ENCODE measurements at regions not wholly inside any gene's neighbourhood (a gene's known extent, or its start where the extent isn't known, plus 50 kb on each side); places are given as distances from the start of the nearest gene placed in this dataset.

DNA sequence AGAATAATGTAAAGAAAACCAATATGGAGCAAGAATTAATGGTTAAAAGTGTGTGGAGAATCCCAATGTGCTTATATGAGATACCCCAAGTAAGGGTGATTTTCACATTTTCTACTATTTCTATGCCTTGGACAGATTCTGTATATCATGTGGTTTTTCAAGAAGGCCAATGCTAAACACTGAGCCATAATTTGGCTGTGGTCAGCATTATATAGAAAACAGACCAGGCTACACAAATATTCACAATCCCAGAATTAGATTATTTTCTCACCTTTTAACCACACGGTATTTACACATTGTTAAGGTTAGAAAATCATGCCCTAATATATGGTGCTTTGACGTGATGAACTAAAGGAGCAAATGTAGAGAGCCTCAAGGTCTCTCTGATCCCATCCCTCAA lies 277.4 kb upstream of the LRATD1 start (continued):
- TF ChIP-seq, protein P1, sequence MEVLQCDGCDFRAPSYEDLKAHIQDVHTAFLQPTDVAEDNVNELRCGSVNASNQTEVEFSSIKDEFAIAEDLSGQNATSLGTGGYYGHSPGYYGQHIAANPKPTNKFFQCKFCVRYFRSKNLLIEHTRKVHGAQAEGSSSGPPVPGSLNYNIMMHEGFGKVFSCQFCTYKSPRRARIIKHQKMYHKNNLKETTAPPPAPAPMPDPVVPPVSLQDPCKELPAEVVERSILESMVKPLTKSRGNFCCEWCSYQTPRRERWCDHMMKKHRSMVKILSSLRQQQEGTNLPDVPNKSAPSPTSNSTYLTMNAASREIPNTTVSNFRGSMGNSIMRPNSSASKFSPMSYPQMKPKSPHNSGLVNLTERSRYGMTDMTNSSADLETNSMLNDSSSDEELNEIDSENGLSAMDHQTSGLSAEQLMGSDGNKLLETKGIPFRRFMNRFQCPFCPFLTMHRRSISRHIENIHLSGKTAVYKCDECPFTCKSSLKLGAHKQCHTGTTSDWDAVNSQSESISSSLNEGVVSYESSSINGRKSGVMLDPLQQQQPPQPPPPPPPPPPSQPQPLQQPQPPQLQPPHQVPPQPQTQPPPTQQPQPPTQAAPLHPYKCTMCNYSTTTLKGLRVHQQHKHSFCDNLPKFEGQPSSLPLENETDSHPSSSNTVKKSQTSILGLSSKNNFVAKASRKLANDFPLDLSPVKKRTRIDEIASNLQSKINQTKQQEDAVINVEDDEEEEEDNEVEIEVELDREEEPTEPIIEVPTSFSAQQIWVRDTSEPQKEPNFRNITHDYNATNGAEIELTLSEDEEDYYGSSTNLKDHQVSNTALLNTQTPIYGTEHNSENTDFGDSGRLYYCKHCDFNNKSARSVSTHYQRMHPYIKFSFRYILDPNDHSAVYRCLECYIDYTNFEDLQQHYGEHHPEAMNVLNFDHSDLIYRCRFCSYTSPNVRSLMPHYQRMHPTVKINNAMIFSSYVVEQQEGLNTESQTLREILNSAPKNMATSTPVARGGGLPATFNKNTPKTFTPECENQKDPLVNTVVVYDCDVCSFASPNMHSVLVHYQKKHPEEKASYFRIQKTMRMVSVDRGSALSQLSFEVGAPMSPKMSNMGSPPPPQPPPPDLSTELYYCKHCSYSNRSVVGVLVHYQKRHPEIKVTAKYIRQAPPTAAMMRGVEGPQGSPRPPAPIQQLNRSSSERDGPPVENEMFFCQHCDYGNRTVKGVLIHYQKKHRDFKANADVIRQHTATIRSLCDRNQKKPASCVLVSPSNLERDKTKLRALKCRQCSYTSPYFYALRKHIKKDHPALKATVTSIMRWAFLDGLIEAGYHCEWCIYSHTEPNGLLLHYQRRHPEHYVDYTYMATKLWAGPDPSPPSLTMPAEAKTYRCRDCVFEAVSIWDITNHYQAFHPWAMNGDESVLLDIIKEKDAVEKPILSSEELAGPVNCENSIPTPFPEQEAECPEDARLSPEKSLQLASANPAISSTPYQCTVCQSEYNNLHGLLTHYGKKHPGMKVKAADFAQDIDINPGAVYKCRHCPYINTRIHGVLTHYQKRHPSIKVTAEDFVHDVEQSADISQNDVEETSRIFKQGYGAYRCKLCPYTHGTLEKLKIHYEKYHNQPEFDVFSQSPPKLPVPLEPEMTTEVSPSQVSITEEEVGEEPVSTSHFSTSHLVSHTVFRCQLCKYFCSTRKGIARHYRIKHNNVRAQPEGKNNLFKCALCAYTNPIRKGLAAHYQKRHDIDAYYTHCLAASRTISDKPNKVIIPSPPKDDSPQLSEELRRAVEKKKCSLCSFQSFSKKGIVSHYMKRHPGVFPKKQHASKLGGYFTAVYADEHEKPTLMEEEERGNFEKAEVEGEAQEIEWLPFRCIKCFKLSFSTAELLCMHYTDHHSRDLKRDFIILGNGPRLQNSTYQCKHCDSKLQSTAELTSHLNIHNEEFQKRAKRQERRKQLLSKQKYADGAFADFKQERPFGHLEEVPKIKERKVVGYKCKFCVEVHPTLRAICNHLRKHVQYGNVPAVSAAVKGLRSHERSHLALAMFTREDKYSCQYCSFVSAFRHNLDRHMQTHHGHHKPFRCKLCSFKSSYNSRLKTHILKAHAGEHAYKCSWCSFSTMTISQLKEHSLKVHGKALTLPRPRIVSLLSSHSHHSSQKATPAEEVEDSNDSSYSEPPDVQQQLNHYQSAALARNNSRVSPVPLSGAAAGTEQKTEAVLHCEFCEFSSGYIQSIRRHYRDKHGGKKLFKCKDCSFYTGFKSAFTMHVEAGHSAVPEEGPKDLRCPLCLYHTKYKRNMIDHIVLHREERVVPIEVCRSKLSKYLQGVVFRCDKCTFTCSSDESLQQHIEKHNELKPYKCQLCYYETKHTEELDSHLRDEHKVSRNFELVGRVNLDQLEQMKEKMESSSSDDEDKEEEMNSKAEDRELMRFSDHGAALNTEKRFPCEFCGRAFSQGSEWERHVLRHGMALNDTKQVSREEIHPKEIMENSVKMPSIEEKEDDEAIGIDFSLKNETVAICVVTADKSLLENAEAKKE (CRISPR knock-in tag; IDR thresholded peaks at IDR 0.05): no peak
- no peak for TF ChIP-seq ZNF331 (CRISPR knock-in tag; IDR thresholded peaks at IDR 0.05; ENCODE audit: low read depth)
- TF ChIP-seq, protein P2, sequence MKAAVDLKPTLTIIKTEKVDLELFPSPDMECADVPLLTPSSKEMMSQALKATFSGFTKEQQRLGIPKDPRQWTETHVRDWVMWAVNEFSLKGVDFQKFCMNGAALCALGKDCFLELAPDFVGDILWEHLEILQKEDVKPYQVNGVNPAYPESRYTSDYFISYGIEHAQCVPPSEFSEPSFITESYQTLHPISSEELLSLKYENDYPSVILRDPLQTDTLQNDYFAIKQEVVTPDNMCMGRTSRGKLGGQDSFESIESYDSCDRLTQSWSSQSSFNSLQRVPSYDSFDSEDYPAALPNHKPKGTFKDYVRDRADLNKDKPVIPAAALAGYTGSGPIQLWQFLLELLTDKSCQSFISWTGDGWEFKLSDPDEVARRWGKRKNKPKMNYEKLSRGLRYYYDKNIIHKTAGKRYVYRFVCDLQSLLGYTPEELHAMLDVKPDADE (IDR thresholded peaks at IDR 0.05): no peak

DNA sequence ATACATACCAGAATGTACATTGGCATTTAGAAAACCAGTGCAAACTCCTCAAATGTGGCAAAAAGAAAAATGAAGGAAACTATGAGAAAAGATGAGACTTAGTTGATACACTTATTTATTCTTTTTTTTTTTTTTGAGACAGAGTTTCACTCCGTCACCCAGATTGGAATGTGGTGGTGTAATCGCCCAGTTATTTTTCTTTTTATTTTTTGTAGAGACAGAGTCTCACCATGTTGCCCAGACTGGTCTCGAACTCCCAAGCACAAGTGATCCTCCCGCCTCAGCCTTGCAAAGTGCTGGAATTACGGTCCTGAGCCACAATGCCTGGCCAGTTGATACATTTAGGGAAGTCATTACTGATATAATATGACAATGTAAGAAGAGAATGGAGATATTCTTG lies 274.2 kb upstream of the LRATD1 start:
- H3K36me3 ChIP-seq (ENCODE audit: insufficient read depth): no peaks in the 10 kb centered on the region
- ATAC-seq (no peak), DNase-seq (ENCODE audit: low spot score) (no peak)
- Mint-ChIP-seq H3K36me3 (ENCODE audit: low read depth) (peaks cover 16% of the 10 kb centered on the region), H3K27ac (no peak overlapping the region), H3K9me3 (peaks cover 13% of the 10 kb centered on the region), H3K27me3 (ENCODE audit: insufficient read depth, low read depth, poor library complexity) (no peaks in the 10 kb centered on the region), H3K4me1 (peaks cover 5% of the 10 kb centered on the region), H3K4me3 (no peak overlapping the region)
- no peak overlapping the region for H3K27ac ChIP-seq (ENCODE audit: low read depth)
- H3K4me1 ChIP-seq (ENCODE audit: insufficient read depth): no peaks in the 10 kb centered on the region
- H3K4me2 ChIP-seq: no peak overlapping the region
- H3K4me3 ChIP-seq: no peak overlapping the region
- no peaks in the 10 kb centered on the region for H3F3A ChIP-seq (replicated peaks; ENCODE audit: low read depth)
- H3K27me3 ChIP-seq (ENCODE audit: insufficient read depth): no peaks in the 10 kb centered on the region
- H3K79me2 ChIP-seq (replicated peaks; ENCODE audit: insufficient read depth): no peaks in the 10 kb centered on the region
- no peaks in the 10 kb centered on the region for H3K9me2 ChIP-seq (ENCODE audit: insufficient read depth)
- no peaks in the 10 kb centered on the region for H4K20me1 ChIP-seq (replicated peaks; ENCODE audit: insufficient read depth)
- 0 out of 2 replicates have a peak overlapping the region, but pooled peaks have one; percentile 47 for H2AFZ ChIP-seq
- TF ChIP-seq, protein P3, sequence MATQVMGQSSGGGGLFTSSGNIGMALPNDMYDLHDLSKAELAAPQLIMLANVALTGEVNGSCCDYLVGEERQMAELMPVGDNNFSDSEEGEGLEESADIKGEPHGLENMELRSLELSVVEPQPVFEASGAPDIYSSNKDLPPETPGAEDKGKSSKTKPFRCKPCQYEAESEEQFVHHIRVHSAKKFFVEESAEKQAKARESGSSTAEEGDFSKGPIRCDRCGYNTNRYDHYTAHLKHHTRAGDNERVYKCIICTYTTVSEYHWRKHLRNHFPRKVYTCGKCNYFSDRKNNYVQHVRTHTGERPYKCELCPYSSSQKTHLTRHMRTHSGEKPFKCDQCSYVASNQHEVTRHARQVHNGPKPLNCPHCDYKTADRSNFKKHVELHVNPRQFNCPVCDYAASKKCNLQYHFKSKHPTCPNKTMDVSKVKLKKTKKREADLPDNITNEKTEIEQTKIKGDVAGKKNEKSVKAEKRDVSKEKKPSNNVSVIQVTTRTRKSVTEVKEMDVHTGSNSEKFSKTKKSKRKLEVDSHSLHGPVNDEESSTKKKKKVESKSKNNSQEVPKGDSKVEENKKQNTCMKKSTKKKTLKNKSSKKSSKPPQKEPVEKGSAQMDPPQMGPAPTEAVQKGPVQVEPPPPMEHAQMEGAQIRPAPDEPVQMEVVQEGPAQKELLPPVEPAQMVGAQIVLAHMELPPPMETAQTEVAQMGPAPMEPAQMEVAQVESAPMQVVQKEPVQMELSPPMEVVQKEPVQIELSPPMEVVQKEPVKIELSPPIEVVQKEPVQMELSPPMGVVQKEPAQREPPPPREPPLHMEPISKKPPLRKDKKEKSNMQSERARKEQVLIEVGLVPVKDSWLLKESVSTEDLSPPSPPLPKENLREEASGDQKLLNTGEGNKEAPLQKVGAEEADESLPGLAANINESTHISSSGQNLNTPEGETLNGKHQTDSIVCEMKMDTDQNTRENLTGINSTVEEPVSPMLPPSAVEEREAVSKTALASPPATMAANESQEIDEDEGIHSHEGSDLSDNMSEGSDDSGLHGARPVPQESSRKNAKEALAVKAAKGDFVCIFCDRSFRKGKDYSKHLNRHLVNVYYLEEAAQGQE (IDR thresholded peaks at IDR 0.05; ENCODE audit: unreplicated experiment): no peak
- TF ChIP-seq ZNF114 (CRISPR knock-in tag; IDR thresholded peaks at IDR 0.05) (no peak), NANOG (IDR thresholded peaks at IDR 0.05; ENCODE audit: borderline replicate concordance) (no peak), EZH2phosphoT487 (IDR thresholded peaks at IDR 0.05; ENCODE audit: unreplicated experiment) (no peak), ZNF331 (CRISPR knock-in tag; IDR thresholded peaks at IDR 0.05; ENCODE audit: low read depth) (no peak), EZH2 (IDR thresholded peaks at IDR 0.05; ENCODE audit: low read depth, unreplicated experiment) (no peak), STAT1 (IDR thresholded peaks at IDR 0.05; ENCODE audit: unreplicated experiment) (no peak), POLR2AphosphoS5 (IDR thresholded peaks at IDR 0.05; ENCODE audit: low read depth) (no peak), CREB1 (CRISPR knock-in tag; IDR thresholded peaks at IDR 0.05; ENCODE audit: low read depth) (no peak)
- TF ChIP-seq, protein P4, sequence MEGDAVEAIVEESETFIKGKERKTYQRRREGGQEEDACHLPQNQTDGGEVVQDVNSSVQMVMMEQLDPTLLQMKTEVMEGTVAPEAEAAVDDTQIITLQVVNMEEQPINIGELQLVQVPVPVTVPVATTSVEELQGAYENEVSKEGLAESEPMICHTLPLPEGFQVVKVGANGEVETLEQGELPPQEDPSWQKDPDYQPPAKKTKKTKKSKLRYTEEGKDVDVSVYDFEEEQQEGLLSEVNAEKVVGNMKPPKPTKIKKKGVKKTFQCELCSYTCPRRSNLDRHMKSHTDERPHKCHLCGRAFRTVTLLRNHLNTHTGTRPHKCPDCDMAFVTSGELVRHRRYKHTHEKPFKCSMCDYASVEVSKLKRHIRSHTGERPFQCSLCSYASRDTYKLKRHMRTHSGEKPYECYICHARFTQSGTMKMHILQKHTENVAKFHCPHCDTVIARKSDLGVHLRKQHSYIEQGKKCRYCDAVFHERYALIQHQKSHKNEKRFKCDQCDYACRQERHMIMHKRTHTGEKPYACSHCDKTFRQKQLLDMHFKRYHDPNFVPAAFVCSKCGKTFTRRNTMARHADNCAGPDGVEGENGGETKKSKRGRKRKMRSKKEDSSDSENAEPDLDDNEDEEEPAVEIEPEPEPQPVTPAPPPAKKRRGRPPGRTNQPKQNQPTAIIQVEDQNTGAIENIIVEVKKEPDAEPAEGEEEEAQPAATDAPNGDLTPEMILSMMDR (conservative IDR thresholded peaks at IDR 0.05; ENCODE audit: low read depth in 2 of 2): no peak
- TF ChIP-seq, protein P2 (IDR thresholded peaks at IDR 0.05): no peak
